ENCODE measurements at regions not wholly inside any gene's neighbourhood (a gene's known extent, or its start where the extent isn't known, plus 50 kb on each side); places are given as distances from the start of the nearest gene placed in this dataset.
"Not testable (repeated sequence)": the region's sequence is repeated elsewhere in the genome, so short reads cannot be mapped to it uniquely, and the experiment has no call there.

GRCh38 chr16:29355339-29356059, 51.0 kb downstream of the NPIPB11 start:
- not testable (repeated sequence) for DNase-seq

- not testable (repeated sequence) for DNase-seq
Observed at GRCh38 chr16:29354449-29354848, 52.1 kb downstream of the NPIPB11 start.

GRCh38 chr16:29352617-29352999, 53.9 kb downstream of the NPIPB11 start:
- DNase-seq, result not testable (repeated sequence)

- DNase-seq, result not testable (repeated sequence)
Observed at GRCh38 chr16:29351970-29352616, 54.4 kb downstream of the NPIPB11 start.

GRCh38 chr16:29351271-29351969, 55.1 kb downstream of the NPIPB11 start:
- DNase-seq, result not testable (repeated sequence)

- not testable (repeated sequence) for DNase-seq
Observed at GRCh38 chr16:29349966-29350365, 56.5 kb downstream of the NPIPB11 start.

- DNase-seq, result not testable (repeated sequence)
Observed at GRCh38 chr16:29348748-29349147, 57.8 kb downstream of the NPIPB11 start.

GRCh38 chr16:29348123-29348690, 58.3 kb downstream of the NPIPB11 start:
- not testable (repeated sequence) for DNase-seq

- DNase-seq, result not testable (repeated sequence)
Observed at GRCh38 chr16:29346796-29347580, 59.5 kb downstream of the NPIPB11 start.

- not testable (repeated sequence) for DNase-seq
Observed at GRCh38 chr16:29346203-29346602, 60.3 kb downstream of the NPIPB11 start.

- DNase-seq, result not testable (repeated sequence)
Observed at GRCh38 chr16:29342937-29343336, 63.6 kb downstream of the NPIPB11 start.

- DNase-seq, result not testable (repeated sequence)
Observed at GRCh38 chr16:29340779-29341438, 65.6 kb downstream of the NPIPB11 start.

- not testable (repeated sequence) for DNase-seq
Observed at GRCh38 chr16:29340235-29340634, 66.3 kb downstream of the NPIPB11 start.

GRCh38 chr16:29338821-29339700, 67.5 kb downstream of the NPIPB11 start:
- not testable (repeated sequence) for DNase-seq

- not testable (repeated sequence) for DNase-seq
Observed at GRCh38 chr16:29337385-29337901, 69.1 kb downstream of the NPIPB11 start.

GRCh38 chr16:29335549-29335846, 71.0 kb downstream of the NPIPB11 start:
- not testable (repeated sequence) for DNase-seq

- not testable (repeated sequence) for DNase-seq
Observed at GRCh38 chr16:29334776-29335548, 71.5 kb downstream of the NPIPB11 start.

- DNase-seq, result not testable (repeated sequence)
Observed at GRCh38 chr16:29333492-29334097, 72.9 kb downstream of the NPIPB11 start.

- not testable (repeated sequence) for DNase-seq
Observed at GRCh38 chr16:29330623-29331022, 75.9 kb downstream of the NPIPB11 start.

Measured in right kidney (tissue), 1 donor.